IMR-90 (cell line): ENCODE measurements at regions not wholly inside any gene's neighbourhood (a gene's known extent, or its start where the extent isn't known, plus 50 kb on each side); places are given as distances from the start of the nearest gene placed in this dataset.

Experiments used
- ATAC-seq: fragments of 200-7000 bp; cut with Tn5 transposase; 2 replicates; pipeline ENCODE4 v1.9.1; 2020; ENCODE audit warnings: low read depth, mild to moderate bottlenecking, moderate library complexity
- BruUV-seq: library from RNA; stranded (reverse); fragments of 400-500 nt; replicated peaks from 2 replicates; lab custom pipeline; 2021; lab: Mats Ljungman, UMichigan
- CTCF ChIA-PET: fragments of 300-600 bp; formaldehyde crosslinking; extraction: SDS; loops from one replicate; lab custom pipeline; 2021; ENCODE audit warnings: antibody characterized with exemption; lab: Yijun Ruan, JAX
- POLR2A ChIA-PET: fragments of 300-600 bp; sonication (Branson Sonifier 250); formaldehyde crosslinking; loops from one replicate; lab custom pipeline; 2022; ENCODE audit warnings: antibody characterized with exemption; ENCODE audit not compliant: unreplicated experiment; lab: Charles Lee
- DNase-seq: peaks from one replicate; pipeline ENCODE4 v3.0.0; 2013
- H2AFZ ChIP-seq: replicated peaks from 2 replicates; pipeline ENCODE3; 2013; ENCODE audit warnings: low read length, mild to moderate bottlenecking; ENCODE audit not compliant: poor library complexity
- H2AK5ac ChIP-seq: 2 replicates; pipeline ENCODE4 v1.6.1; 2013; ENCODE audit warnings: low read depth, low read length, inconsistent platforms
- H2AK9ac ChIP-seq: replicated peaks from 2 replicates; pipeline ENCODE3; 2013; ENCODE audit warnings: mild to moderate bottlenecking, low read depth, low read length, moderate library complexity; ENCODE audit not compliant: poor library complexity
- H2BK120ac ChIP-seq: 2 replicates; pipeline ENCODE4 v1.6.1; 2013; ENCODE audit warnings: low read depth, low read length, inconsistent platforms
- H2BK15ac ChIP-seq: 3 replicates; pipeline ENCODE4 v1.6.1; 2013; ENCODE audit warnings: low read depth, low read length, inconsistent platforms
- H2BK20ac ChIP-seq: 2 replicates; pipeline ENCODE4 v1.6.1; 2013; ENCODE audit warnings: low read depth, mild to moderate bottlenecking, inconsistent platforms, low read length, moderate library complexity
- H2BK5ac ChIP-seq: 2 replicates; pipeline ENCODE4 v1.6.1; 2013; ENCODE audit warnings: mild to moderate bottlenecking, low read depth, low read length, inconsistent platforms; ENCODE audit not compliant: poor library complexity, severe bottlenecking
- H3K14ac ChIP-seq: replicated peaks from 2 replicates; pipeline ENCODE4 v1.6.1; 2013; ENCODE audit warnings: low read depth, low read length, inconsistent platforms
- H3K18ac ChIP-seq: 2 replicates; pipeline ENCODE4 v1.6.1; 2013; ENCODE audit warnings: low read depth, low read length, control low read depth
- H3K23ac ChIP-seq: 2 replicates; pipeline ENCODE4 v1.6.1; 2013; ENCODE audit warnings: low read depth, low read length, inconsistent platforms
- H3K27ac ChIP-seq: 2 replicates; pipeline ENCODE4 v1.5.1; 2013; ENCODE audit warnings: mild to moderate bottlenecking, control low read depth, low read length; ENCODE audit not compliant: insufficient read depth
- H3K27me3 ChIP-seq: 2 replicates; pipeline ENCODE4 v1.6.1; 2013; ENCODE audit warnings: low read length; ENCODE audit not compliant: control insufficient read depth, insufficient read depth
- H3K36me3 ChIP-seq: 2 replicates; pipeline ENCODE4 v1.6.1; 2013; ENCODE audit warnings: low read length, mixed read lengths; ENCODE audit not compliant: control insufficient read depth, insufficient read depth
- H3K4ac ChIP-seq: 2 replicates; pipeline ENCODE4 v1.6.1; 2013; ENCODE audit warnings: low read depth, low read length, inconsistent platforms
- H3K4me1 ChIP-seq: 2 replicates; pipeline ENCODE4 v1.6.1; 2013; ENCODE audit warnings: low read length, mixed read lengths; ENCODE audit not compliant: control insufficient read depth, insufficient read depth
- H3K4me2 ChIP-seq: 2 replicates; pipeline ENCODE4 v1.6.1; 2013; ENCODE audit warnings: low read depth, mild to moderate bottlenecking, control low read depth, low read length, moderate library complexity
- H3K4me3 ChIP-seq: 2 replicates; pipeline ENCODE4 v1.5.1; 2013; ENCODE audit warnings: low read depth, mild to moderate bottlenecking, control low read depth, low read length, moderate library complexity; ENCODE audit not compliant: insufficient read depth
- H3K56ac ChIP-seq: 2 replicates; pipeline ENCODE4 v1.6.1; 2013; ENCODE audit warnings: low read length, inconsistent platforms; ENCODE audit not compliant: insufficient read depth; ENCODE audit errors: extremely low read depth
- H3K79me1 ChIP-seq, 2 experiments: 2 replicates each; pipeline ENCODE4 v1.6.1; 2013; ENCODE audit warnings: low read length in 2 of 2, inconsistent platforms in 1 of 2, low read depth in 1 of 2
- H3K9ac ChIP-seq: 2 replicates; pipeline ENCODE4 v1.6.1; 2013; ENCODE audit warnings: low read depth, low read length, control low read depth
- H3K9me1 ChIP-seq: 2 replicates; pipeline ENCODE4 v1.6.1; 2013; ENCODE audit warnings: low read length, inconsistent platforms; ENCODE audit not compliant: insufficient read depth
- H3K9me3 ChIP-seq: 2 replicates; pipeline ENCODE4 v1.6.1; 2013; ENCODE audit warnings: low read length; ENCODE audit not compliant: control insufficient read depth, insufficient read depth
- H4K20me1 ChIP-seq: 2 replicates; pipeline ENCODE4 v1.6.1; 2013; ENCODE audit warnings: low read length, inconsistent platforms; ENCODE audit not compliant: insufficient read depth
- H4K5ac ChIP-seq: 2 replicates; pipeline ENCODE4 v1.6.1; 2013; ENCODE audit warnings: mild to moderate bottlenecking, low read depth, low read length, control low read depth
- H4K8ac ChIP-seq, 2 experiments: 2 replicates each; pipeline ENCODE4 v1.6.1; 2013; ENCODE audit warnings: low read depth in 2 of 2, low read length in 2 of 2, control low read depth in 1 of 2, inconsistent platforms in 1 of 2
- H4K91ac ChIP-seq: 2 replicates; pipeline ENCODE4 v1.6.1; 2013; ENCODE audit warnings: low read depth, low read length, inconsistent platforms; ENCODE audit not compliant: insufficient read depth
- BHLHE40 ChIP-seq: fragments of 150-350 bp; IDR thresholded peaks from 2 replicates; pipeline ENCODE4 v1.6.1; 2016; ENCODE audit warnings: mild to moderate bottlenecking, low read depth, low read length
- CEBPB ChIP-seq: IDR thresholded peaks from 2 replicates; pipeline ENCODE4 v1.6.1; 2012; ENCODE audit warnings: low read depth, low read length, improper control_type of control experiment
- CHD1 ChIP-seq: IDR thresholded peaks from 2 replicates; pipeline ENCODE4 v1.6.1; 2012; ENCODE audit warnings: low read depth, low read length, improper control_type of control experiment
- FOS ChIP-seq: fragments of 150-350 bp; IDR thresholded peaks from 2 replicates; pipeline ENCODE4 v1.6.1; 2016; ENCODE audit warnings: low read depth, low read length
- MAFK ChIP-seq: IDR thresholded peaks from 2 replicates; pipeline ENCODE4 v1.6.1; 2012; ENCODE audit warnings: low read depth, low read length, improper control_type of control experiment
- MAZ ChIP-seq: IDR thresholded peaks from 2 replicates; pipeline ENCODE4 v1.6.1; 2012; ENCODE audit warnings: low read depth, mild to moderate bottlenecking, low read length, improper control_type of control experiment, moderate library complexity, borderline replicate concordance
- MXI1 ChIP-seq: IDR thresholded peaks from 2 replicates; pipeline ENCODE4 v1.6.1; 2012; ENCODE audit warnings: low read depth, mild to moderate bottlenecking, low read length, moderate library complexity, borderline replicate concordance
- NFE2L2 ChIP-seq: fragments of 150-350 bp; IDR thresholded peaks from 2 replicates; pipeline ENCODE4 v1.6.1; 2016; ENCODE audit warnings: low read depth, mild to moderate bottlenecking, low read length
- POLR2A ChIP-seq: IDR thresholded peaks from 2 replicates; pipeline ENCODE4 v1.6.1; 2012; ENCODE audit warnings: mild to moderate bottlenecking, low read depth, low read length
- RAD21 ChIP-seq: IDR thresholded peaks from 2 replicates; pipeline ENCODE4 v1.6.1; 2012; ENCODE audit warnings: low read length, improper control_type of control experiment
- RCOR1 ChIP-seq: IDR thresholded peaks from 2 replicates; pipeline ENCODE4 v1.6.1; 2012; ENCODE audit warnings: mild to moderate bottlenecking, low read length, improper control_type of control experiment; ENCODE audit not compliant: insufficient replicate concordance
- SMC3 ChIP-seq: fragments of 150-350 bp; IDR thresholded peaks from 2 replicates; pipeline ENCODE4 v1.6.1; 2016; ENCODE audit warnings: low read depth, mild to moderate bottlenecking, antibody characterized with exemption, low read length, moderate library complexity
- WGBS, 2 experiments: methylation state at CpG; one replicate each; pipeline versions ENCODE4 v1.1.5 to v1.1.7; 2013; ENCODE audit warnings: missing lambda C conversion rate in 2 of 2; ENCODE audit not compliant: insufficient read length in 1 of 2; ENCODE audit errors: extremely low coverage in 2 of 2; 5-methylcytosine and 5-hydroxymethylcytosine counted together
- dilution Hi-C: fragments of 300-500 bp; cut with HindIII; formaldehyde crosslinking; loops from one replicate; pipeline ENCODE4 v1.14.3; 2018; ENCODE audit warnings: low sequenced_read_pairs; ENCODE audit not compliant: unreplicated experiment
- in situ Hi-C: fragments of 300-500 bp; cut with MboI; formaldehyde crosslinking; loops from 3 replicates; pipeline ENCODE4 v1.14.3; 2019; ENCODE audit warnings: low sequenced_read_pairs, inconsistent platforms, mixed read lengths
- intact Hi-C: fragments of 100-400 bp; cut with micrococcal nuclease; formaldehyde crosslinking; loops from 2 replicates; pipeline ENCODE4 v1.10.0; 2022
- TF ChIP-seq, protein P1 (sequence below): fragments of 150-350 bp; IDR thresholded peaks from 2 replicates; pipeline ENCODE4 v1.6.1; 2017; ENCODE audit warnings: mild to moderate bottlenecking, antibody characterized with exemption, low read length, low read depth
- TF ChIP-seq, protein P2 (sequence below): conservative IDR thresholded peaks from 2 replicates; pipeline ENCODE4 v1.5.1; 2012; ENCODE audit warnings: mild to moderate bottlenecking, low read depth, low read length, improper control_type of control experiment
- TF ChIP-seq, protein P3 (sequence below): fragments of 150-350 bp; IDR thresholded peaks from 2 replicates; pipeline ENCODE4 v1.6.1; 2016; ENCODE audit warnings: low read depth, mild to moderate bottlenecking, low read length, moderate library complexity, borderline replicate concordance

DNA sequence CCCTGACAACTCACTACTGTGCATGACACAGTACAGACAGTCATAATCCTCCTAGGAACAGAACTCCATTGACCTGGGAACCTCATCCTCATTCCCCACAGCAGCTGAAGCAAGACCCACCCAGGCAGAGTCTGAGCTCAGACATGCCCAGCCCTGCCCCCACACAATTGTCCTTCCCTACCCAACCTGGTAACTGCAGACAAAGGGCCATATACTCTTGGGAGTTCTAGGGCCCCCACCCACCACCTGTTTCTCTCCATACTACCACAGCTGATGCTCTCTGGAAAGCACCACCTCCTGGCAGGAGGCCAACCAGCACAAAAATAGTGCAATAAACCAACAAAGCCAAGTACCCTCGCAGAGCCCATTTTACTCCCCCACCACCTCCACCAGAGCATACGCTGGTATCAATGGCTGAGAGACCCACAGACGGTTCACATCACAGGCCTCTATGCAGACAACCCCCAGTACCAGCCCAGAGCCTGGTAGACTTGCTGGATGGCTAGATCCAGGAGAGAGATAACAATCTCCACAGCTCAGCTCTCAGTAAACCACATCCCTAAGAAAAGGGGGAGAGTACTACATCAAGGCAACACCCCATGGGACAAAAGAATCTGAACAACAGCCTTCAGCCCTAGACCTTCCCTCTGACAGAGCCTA is 159.7 kb upstream of the CXADR start:
- in situ Hi-C loops: no loop called here
- no peaks in the 10 kb centered on the region for H3K27me3 ChIP-seq
- H3K18ac ChIP-seq: no peak overlapping the region
- H4K8ac ChIP-seq: no peak overlapping the region
- DNase-seq: no peak
- no peak overlapping the region for H3K4me3 ChIP-seq
- no peak overlapping the region for H3K14ac ChIP-seq
- CTCF ChIA-PET: no interaction called here
- H3K79me1 ChIP-seq: no peaks in the 10 kb centered on the region
- no peak overlapping the region for H3K4me2 ChIP-seq
- no peaks in the 10 kb centered on the region for H3K36me3 ChIP-seq
- dilution Hi-C loops: no loop called here
- no TSS peak for BruUV-seq
- no peaks in the 10 kb centered on the region for H4K20me1 ChIP-seq
- no peaks in the 10 kb centered on the region for H3K9me1 ChIP-seq
- H4K5ac ChIP-seq: no peak overlapping the region
- no peak for ATAC-seq
- no peak overlapping the region for H2BK20ac ChIP-seq
- H2BK5ac ChIP-seq: no peak overlapping the region
- POLR2A ChIA-PET: no interaction called here
- H3K4ac ChIP-seq: no peak overlapping the region
- no peak overlapping the region for H2BK120ac ChIP-seq
- no peak overlapping the region for H3K27ac ChIP-seq
- no peak overlapping the region for H3K9ac ChIP-seq
- no peak overlapping the region for H2AFZ ChIP-seq
- H3K56ac ChIP-seq: no peak overlapping the region
- WGBS, 2 experiments: no CpG with 5 or more reads among the region's 3 CpGs
- H2AK9ac ChIP-seq: no peak overlapping the region
- H3K23ac ChIP-seq: no peak overlapping the region
- intact Hi-C loops: no loop called here
- no peaks in the 10 kb centered on the region for H3K9me3 ChIP-seq
- no peak overlapping the region for H4K91ac ChIP-seq
- H2BK15ac ChIP-seq: no peak overlapping the region
- no peak overlapping the region for H2AK5ac ChIP-seq
- no peak for TF ChIP-seq MAFK
- TF ChIP-seq SMC3: no peak
- no peak for TF ChIP-seq MAZ
- no peak for TF ChIP-seq CHD1
- TF ChIP-seq RAD21: no peak
- TF ChIP-seq RCOR1: no peak
- TF ChIP-seq FOS: no peak
- TF ChIP-seq, protein P1, sequence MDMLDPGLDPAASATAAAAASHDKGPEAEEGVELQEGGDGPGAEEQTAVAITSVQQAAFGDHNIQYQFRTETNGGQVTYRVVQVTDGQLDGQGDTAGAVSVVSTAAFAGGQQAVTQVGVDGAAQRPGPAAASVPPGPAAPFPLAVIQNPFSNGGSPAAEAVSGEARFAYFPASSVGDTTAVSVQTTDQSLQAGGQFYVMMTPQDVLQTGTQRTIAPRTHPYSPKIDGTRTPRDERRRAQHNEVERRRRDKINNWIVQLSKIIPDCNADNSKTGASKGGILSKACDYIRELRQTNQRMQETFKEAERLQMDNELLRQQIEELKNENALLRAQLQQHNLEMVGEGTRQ: no peak
- TF ChIP-seq, protein P2, sequence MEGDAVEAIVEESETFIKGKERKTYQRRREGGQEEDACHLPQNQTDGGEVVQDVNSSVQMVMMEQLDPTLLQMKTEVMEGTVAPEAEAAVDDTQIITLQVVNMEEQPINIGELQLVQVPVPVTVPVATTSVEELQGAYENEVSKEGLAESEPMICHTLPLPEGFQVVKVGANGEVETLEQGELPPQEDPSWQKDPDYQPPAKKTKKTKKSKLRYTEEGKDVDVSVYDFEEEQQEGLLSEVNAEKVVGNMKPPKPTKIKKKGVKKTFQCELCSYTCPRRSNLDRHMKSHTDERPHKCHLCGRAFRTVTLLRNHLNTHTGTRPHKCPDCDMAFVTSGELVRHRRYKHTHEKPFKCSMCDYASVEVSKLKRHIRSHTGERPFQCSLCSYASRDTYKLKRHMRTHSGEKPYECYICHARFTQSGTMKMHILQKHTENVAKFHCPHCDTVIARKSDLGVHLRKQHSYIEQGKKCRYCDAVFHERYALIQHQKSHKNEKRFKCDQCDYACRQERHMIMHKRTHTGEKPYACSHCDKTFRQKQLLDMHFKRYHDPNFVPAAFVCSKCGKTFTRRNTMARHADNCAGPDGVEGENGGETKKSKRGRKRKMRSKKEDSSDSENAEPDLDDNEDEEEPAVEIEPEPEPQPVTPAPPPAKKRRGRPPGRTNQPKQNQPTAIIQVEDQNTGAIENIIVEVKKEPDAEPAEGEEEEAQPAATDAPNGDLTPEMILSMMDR: no peak
- TF ChIP-seq POLR2A: no peak
- TF ChIP-seq BHLHE40: no peak
- no peak for TF ChIP-seq CEBPB
- TF ChIP-seq MXI1: no peak
- TF ChIP-seq, protein P3, sequence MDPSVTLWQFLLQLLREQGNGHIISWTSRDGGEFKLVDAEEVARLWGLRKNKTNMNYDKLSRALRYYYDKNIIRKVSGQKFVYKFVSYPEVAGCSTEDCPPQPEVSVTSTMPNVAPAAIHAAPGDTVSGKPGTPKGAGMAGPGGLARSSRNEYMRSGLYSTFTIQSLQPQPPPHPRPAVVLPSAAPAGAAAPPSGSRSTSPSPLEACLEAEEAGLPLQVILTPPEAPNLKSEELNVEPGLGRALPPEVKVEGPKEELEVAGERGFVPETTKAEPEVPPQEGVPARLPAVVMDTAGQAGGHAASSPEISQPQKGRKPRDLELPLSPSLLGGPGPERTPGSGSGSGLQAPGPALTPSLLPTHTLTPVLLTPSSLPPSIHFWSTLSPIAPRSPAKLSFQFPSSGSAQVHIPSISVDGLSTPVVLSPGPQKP: no peak
- TF ChIP-seq NFE2L2: no peak
- no peaks in the 10 kb centered on the region for H3K4me1 ChIP-seq
